ENCODE measurements at regions not wholly inside any gene's neighbourhood (a gene's known extent, or its start where the extent isn't known, plus 50 kb on each side); places are given as distances from the start of the nearest gene placed in this dataset.

- POLR2A ChIA-PET, result no interaction called here
- H3K4me1 ChIP-seq (replicated peaks in 1 of 2; ENCODE audit: control insufficient read depth in 2 of 2, insufficient read depth in 2 of 2, low read length in 2 of 2), result no peaks in the 10 kb centered on the region
- H3K79me2 ChIP-seq (ENCODE audit: control insufficient read depth, insufficient read depth, low read length), result no peaks in the 10 kb centered on the region
- no peak overlapping the region for H3K4me3 ChIP-seq
- TF ChIP-seq ESRRA (IDR thresholded peaks at IDR 0.05; ENCODE audit: borderline replicate concordance, low read depth) (no peak), RBM34 (IDR thresholded peaks at IDR 0.05; ENCODE audit: borderline replicate concordance, insufficient read depth, low read length) (no peak), CHD7 (IDR thresholded peaks at IDR 0.05; ENCODE audit: low read depth, low read length) (no peak), BRF2 (IDR thresholded peaks at IDR 0.05; ENCODE audit: borderline replicate concordance, insufficient read depth, insufficient read length) (no peak), FOS (IDR thresholded peaks at IDR 0.05; ENCODE audit: extremely low read depth, insufficient read length) (no peak), POLR2B (IDR thresholded peaks at IDR 0.05; ENCODE audit: low read depth, partially characterized antibody) (no peak), ZNF41 (CRISPR knock-in tag; conservative IDR thresholded peaks at IDR 0.05) (no peak), DACH1 (IDR thresholded peaks at IDR 0.05; ENCODE audit: partially characterized antibody) (no peak), POLR2AphosphoS5 (IDR thresholded peaks at IDR 0.05; ENCODE audit: control insufficient read depth, insufficient read depth, low read depth, low read length) (no peak)
- in situ Hi-C loops (cut with MboI) (no loop called here), intact Hi-C loops (cut with micrococcal nuclease) (no loop called here)
- no TSS peak for BruUV-seq (replicated peaks)
- H3K4me2 ChIP-seq (ENCODE audit: insufficient read depth, low read length), result no peak overlapping the region
- FAIRE-seq (no peak), ATAC-seq (no peak), DNase-seq (ENCODE audit: extremely low read depth in 1 of 4, low spot score in 3 of 4) (no peak)
- H3K9me1 ChIP-seq (ENCODE audit: control insufficient read depth, insufficient read depth, low read length), result no peaks in the 10 kb centered on the region
- H2AFZ ChIP-seq (ENCODE audit: low read depth, low read length), result no peak overlapping the region
- H3K9ac ChIP-seq (ENCODE audit: insufficient read depth in 1 of 2, low read depth in 2 of 2, low read length in 2 of 2), result no peak overlapping the region
- WGBS (ENCODE audit: insufficient coverage, low coverage, missing lambda C conversion rate), result 7% methylated on average over 2 of the region's 2 CpGs
- no peaks in the 10 kb centered on the region for H3K36me3 ChIP-seq (ENCODE audit: control insufficient read depth, insufficient read depth, low read length)
- H3K9me3 ChIP-seq (replicated peaks; ENCODE audit: control insufficient read depth, insufficient read depth, low read depth, low read length), result no peaks in the 10 kb centered on the region
- no peaks in the 10 kb centered on the region for H4K20me1 ChIP-seq (replicated peaks; ENCODE audit: control insufficient read depth, insufficient read depth, low read length)
- H3K27ac ChIP-seq (ENCODE audit: extremely low read depth, low read depth, low read length), result no peak overlapping the region
- H3K27me3 ChIP-seq (ENCODE audit: control insufficient read depth in 2 of 2, insufficient read depth in 2 of 2, low read length in 2 of 2), result no peaks in the 10 kb centered on the region
- CTCF ChIA-PET (ENCODE audit: low intra/inter-chr PET ratio), result no interaction called here
Observed at GRCh38 chr9:31823365-31823764, 561.1 kb upstream of the ACO1 start.

Data from K562 (cell line).